HUES6 (cell line): ENCODE measurements at regions not wholly inside any gene's neighbourhood (a gene's known extent, or its start where the extent isn't known, plus 50 kb on each side); places are given as distances from the start of the nearest gene placed in this dataset.
A peak's percentile ranks its signal among the peaks of the same experiment; 100 is the strongest.
"Not testable (repeated sequence)": the region's sequence is repeated elsewhere in the genome, so short reads cannot be mapped to it uniquely, and the experiment has no call there.

ENCODE experiments used
- H3K27ac ChIP-seq: 2 replicates; pipeline ENCODE4 v1.7.0; 2013; ENCODE audit warnings: low read depth, mild to moderate bottlenecking, low read length, inconsistent platforms
- H3K27me3 ChIP-seq: 2 replicates; pipeline ENCODE4 v1.6.1; 2013; ENCODE audit warnings: low read length; ENCODE audit not compliant: control insufficient read depth, insufficient read depth
- H3K36me3 ChIP-seq: 2 replicates; pipeline ENCODE4 v1.6.1; 2013; ENCODE audit warnings: low read length; ENCODE audit not compliant: control insufficient read depth, insufficient read depth
- H3K4me1 ChIP-seq: 2 replicates; pipeline ENCODE4 v1.6.1; 2013; ENCODE audit warnings: low read length; ENCODE audit not compliant: control insufficient read depth, insufficient read depth
- H3K4me3 ChIP-seq: 2 replicates; pipeline ENCODE4 v1.5.1; 2013; ENCODE audit warnings: low read depth, low read length
- H3K9ac ChIP-seq: one replicate; pipeline ENCODE4 v1.6.1; 2013; ENCODE audit warnings: mild to moderate bottlenecking, low read length
- H3K9me3 ChIP-seq: 2 replicates; pipeline ENCODE4 v1.6.1; 2013; ENCODE audit warnings: low read depth, low read length; ENCODE audit not compliant: control insufficient read depth, insufficient read depth

- H3K27me3 ChIP-seq, H3K4me1 ChIP-seq, H3K36me3 ChIP-seq, H3K9me3 ChIP-seq, H3K27ac ChIP-seq: not testable (repeated sequence)
- peak overlapping the region; percentile 76 for H3K9ac ChIP-seq
- peak overlapping the region; percentile 57 for H3K4me3 ChIP-seq
Measured at GRCh38 chr14:28317890-28318675, 448.5 kb upstream of the FOXG1 start.

- Histone ChIP-seq H3K9ac (no peak overlapping the region), H3K27ac (no peak overlapping the region), H3K4me1 (no peaks in the 10 kb centered on the region), H3K27me3 (no peaks in the 10 kb centered on the region), H3K9me3 (no peaks in the 10 kb centered on the region), H3K36me3 (no peaks in the 10 kb centered on the region), H3K4me3 (no peak overlapping the region)
Measured at GRCh38 chr14:28321475-28322244, 444.9 kb upstream of the FOXG1 start.

GRCh38 chr14:28323366-28323765, 443.2 kb upstream of the FOXG1 start:
- no peaks in the 10 kb centered on the region for H3K4me1 ChIP-seq
- H3K27ac ChIP-seq, result no peak overlapping the region
- no peaks in the 10 kb centered on the region for H3K27me3 ChIP-seq
- H3K36me3 ChIP-seq, result no peaks in the 10 kb centered on the region
- no peak overlapping the region for H3K9ac ChIP-seq
- no peaks in the 10 kb centered on the region for H3K9me3 ChIP-seq
- no peak overlapping the region for H3K4me3 ChIP-seq

GRCh38 chr14:28323951-28324741, 442.4 kb upstream of the FOXG1 start:
- H3K27me3 ChIP-seq, result no peaks in the 10 kb centered on the region

GRCh38 chr14:28340816-28341215, 425.8 kb upstream of the FOXG1 start:
- no peak overlapping the region for H3K9ac ChIP-seq
- H3K27ac ChIP-seq, result no peak overlapping the region
- no peaks in the 10 kb centered on the region for H3K4me1 ChIP-seq
- no peaks in the 10 kb centered on the region for H3K27me3 ChIP-seq
- H3K36me3 ChIP-seq, result no peaks in the 10 kb centered on the region
- H3K4me3 ChIP-seq, result no peak overlapping the region
- H3K9me3 ChIP-seq, result no peaks in the 10 kb centered on the region

More at GRCh38 chr14:28323951-28324741, 442.4 kb upstream of the FOXG1 start:
- Histone ChIP-seq H3K27ac (no peak overlapping the region), H3K9me3 (no peaks in the 10 kb centered on the region), H3K36me3 (no peaks in the 10 kb centered on the region), H3K9ac (no peak overlapping the region), H3K4me1 (no peaks in the 10 kb centered on the region), H3K4me3 (no peak overlapping the region)

GRCh38 chr14:28344381-28344780, 422.2 kb upstream of the FOXG1 start:
- Histone ChIP-seq H3K4me3 (no peak overlapping the region), H3K9ac (no peak overlapping the region), H3K27ac (no peak overlapping the region), H3K4me1 (no peaks in the 10 kb centered on the region), H3K27me3 (no peaks in the 10 kb centered on the region), H3K36me3 (no peaks in the 10 kb centered on the region), H3K9me3 (no peaks in the 10 kb centered on the region)

GRCh38 chr14:28348797-28349196, 417.8 kb upstream of the FOXG1 start:
- no peaks in the 10 kb centered on the region for H3K4me1 ChIP-seq
- no peak overlapping the region for H3K27ac ChIP-seq
- no peak overlapping the region for H3K4me3 ChIP-seq
- no peaks in the 10 kb centered on the region for H3K36me3 ChIP-seq
- no peaks in the 10 kb centered on the region for H3K9me3 ChIP-seq
- H3K27me3 ChIP-seq, result no peaks in the 10 kb centered on the region
- no peak overlapping the region for H3K9ac ChIP-seq

GRCh38 chr14:28356819-28357218, 409.8 kb upstream of the FOXG1 start:
- no peak overlapping the region for H3K27ac ChIP-seq
- H3K9me3 ChIP-seq, result peaks cover 12% of the 10 kb centered on the region
- no peak overlapping the region for H3K4me3 ChIP-seq
- H3K36me3 ChIP-seq, result no peaks in the 10 kb centered on the region
- H3K4me1 ChIP-seq, result no peaks in the 10 kb centered on the region
- no peaks in the 10 kb centered on the region for H3K27me3 ChIP-seq
- no peak overlapping the region for H3K9ac ChIP-seq

- no peak overlapping the region for H3K27ac ChIP-seq
- no peaks in the 10 kb centered on the region for H3K36me3 ChIP-seq
- H3K27me3 ChIP-seq, result no peaks in the 10 kb centered on the region
- H3K4me3 ChIP-seq, result no peak overlapping the region
- H3K4me1 ChIP-seq, result no peaks in the 10 kb centered on the region
- H3K9me3 ChIP-seq, result peaks cover 13% of the 10 kb centered on the region
- H3K9ac ChIP-seq, result no peak overlapping the region
Measured at GRCh38 chr14:28361486-28361885, 405.1 kb upstream of the FOXG1 start.

- Histone ChIP-seq H3K9me3 (peaks cover 13% of the 10 kb centered on the region), H3K27me3 (no peaks in the 10 kb centered on the region), H3K9ac (no peak overlapping the region), H3K4me3 (no peak overlapping the region), H3K27ac (no peak overlapping the region), H3K36me3 (no peaks in the 10 kb centered on the region), H3K4me1 (no peaks in the 10 kb centered on the region)
Measured at GRCh38 chr14:28365510-28365909, 401.1 kb upstream of the FOXG1 start.

GRCh38 chr14:28373721-28374120, 392.9 kb upstream of the FOXG1 start:
- Histone ChIP-seq H3K4me1 (no peaks in the 10 kb centered on the region), H3K9me3 (no peaks in the 10 kb centered on the region), H3K27ac (no peak overlapping the region), H3K36me3 (no peaks in the 10 kb centered on the region), H3K4me3 (no peak overlapping the region), H3K9ac (no peak overlapping the region), H3K27me3 (no peaks in the 10 kb centered on the region)
